WTC11 (cell line): ENCODE measurements at regions not wholly inside any gene's neighbourhood (a gene's known extent, or its start where the extent isn't known, plus 50 kb on each side); places are given as distances from the start of the nearest gene placed in this dataset.

Source experiments
- ATAC-seq: fragments of 200-7000 bp; cut with Tn5 transposase; 2 replicates; pipeline ENCODE4 v1.10.0; 2021; ENCODE audit warnings: mild to moderate bottlenecking, moderate library complexity
- CTCF ChIA-PET: fragments of 300-600 bp; sonication (Branson Sonifier 250); formaldehyde crosslinking; loops from one replicate; lab custom pipeline; 2021; ENCODE audit warnings: antibody characterized with exemption; lab: Charles Lee
- POLR2A ChIA-PET: fragments of 350-600 bp; sonication (Branson Sonifier 250); formaldehyde crosslinking; loops from one replicate; lab custom pipeline; 2021; ENCODE audit warnings: antibody characterized with exemption; lab: Charles Lee
- DNase-seq: peaks from one replicate; pipeline ENCODE4 v3.0.0; 2021; ENCODE audit warnings: low spot score
- H3K27ac Mint-ChIP-seq: 2 replicates; pipeline ENCODE4 v1.8.0; 2021; ENCODE audit warnings: mixed read lengths
- H3K27me3 Mint-ChIP-seq: 2 replicates; pipeline ENCODE4 v1.8.0; 2021; ENCODE audit warnings: low read depth, mild to moderate bottlenecking, moderate library complexity, mixed read lengths
- H3K36me3 Mint-ChIP-seq: 2 replicates; pipeline ENCODE4 v1.8.0; 2021; ENCODE audit warnings: mixed read lengths
- H3K4me1 Mint-ChIP-seq: 2 replicates; pipeline ENCODE4 v1.8.0; 2022; ENCODE audit warnings: mixed read lengths
- H3K4me3 Mint-ChIP-seq: 2 replicates; pipeline ENCODE4 v1.8.0; 2021; ENCODE audit warnings: mild to moderate bottlenecking, moderate library complexity, mixed read lengths
- H3K9me3 Mint-ChIP-seq: 2 replicates; pipeline ENCODE4 v1.8.0; 2021; ENCODE audit warnings: mixed read lengths
- EMX1 ChIP-seq: fragments of 250-450 bp; sonication (Bioruptor Pico); IDR thresholded peaks from 2 replicates; pipeline ENCODE4 v1.8.0; 2021; ENCODE audit warnings: mild to moderate bottlenecking
- HMGA2 ChIP-seq: fragments of 250-450 bp; sonication (Bioruptor Pico); IDR thresholded peaks from 2 replicates; pipeline ENCODE4 v1.4.0; 2021; ENCODE audit warnings: mild to moderate bottlenecking, moderate library complexity
- TEAD4 ChIP-seq: sonication (generic); formaldehyde crosslinking; IDR thresholded peaks from 2 replicates; pipeline ENCODE4 v1.8.0; 2022; ENCODE audit warnings: mild to moderate bottlenecking, missing genetic modification reagents
- ZNF423 ChIP-seq: fragments of 250-450 bp; sonication (Bioruptor Pico); IDR thresholded peaks from 2 replicates; pipeline ENCODE4 v2.1.2; 2022; ENCODE audit warnings: mild to moderate bottlenecking, moderate library complexity
- TF ChIP-seq, protein P1 (sequence below): fragments of 250-450 bp; sonication (Bioruptor Pico); IDR thresholded peaks from 2 replicates; pipeline ENCODE4 v2.1.2; 2022; ENCODE audit warnings: mild to moderate bottlenecking, moderate library complexity
- TF ChIP-seq, protein P2 (sequence below): fragments of 250-450 bp; sonication (Bioruptor Pico); IDR thresholded peaks from 2 replicates; pipeline ENCODE4 v1.9.0; 2021; ENCODE audit warnings: mild to moderate bottlenecking
- TF ChIP-seq, protein P3 (sequence below): fragments of 250-450 bp; sonication (Bioruptor Pico); IDR thresholded peaks from 2 replicates; pipeline ENCODE4 v1.8.0; 2021; ENCODE audit warnings: mild to moderate bottlenecking
- TF ChIP-seq, protein P4 (sequence below): fragments of 250-450 bp; sonication (Bioruptor Pico); IDR thresholded peaks from 2 replicates; pipeline ENCODE4 v1.9.0; 2021; ENCODE audit warnings: moderate library complexity, mild to moderate bottlenecking, inconsistent platforms, borderline replicate concordance
- TF ChIP-seq, protein P5 (sequence below): sonication (generic); formaldehyde crosslinking; IDR thresholded peaks from 2 replicates; pipeline ENCODE4 v1.8.0; 2022; ENCODE audit warnings: mild to moderate bottlenecking, missing genetic modification reagents
- TF ChIP-seq, protein P6 (sequence below): sonication (generic); formaldehyde crosslinking; IDR thresholded peaks from 2 replicates; pipeline ENCODE4 v1.8.1; 2023; ENCODE audit warnings: mild to moderate bottlenecking, missing genetic modification reagents
- TF ChIP-seq, protein P7 (sequence below): fragments of 250-450 bp; sonication (Bioruptor Pico); IDR thresholded peaks from 2 replicates; pipeline ENCODE4 v1.9.0; 2021; ENCODE audit warnings: mild to moderate bottlenecking
- TF ChIP-seq, protein P8 (sequence below): fragments of 250-450 bp; sonication (Bioruptor Pico); conservative IDR thresholded peaks from 2 replicates; pipeline ENCODE4 v1.9.0; 2021; ENCODE audit warnings: mild to moderate bottlenecking
- TF ChIP-seq, protein P9 (sequence below): fragments of 200-600 bp; IDR thresholded peaks from 2 replicates; pipeline ENCODE4 v1.8.0; 2022; ENCODE audit warnings: antibody characterized with exemption

DNA sequence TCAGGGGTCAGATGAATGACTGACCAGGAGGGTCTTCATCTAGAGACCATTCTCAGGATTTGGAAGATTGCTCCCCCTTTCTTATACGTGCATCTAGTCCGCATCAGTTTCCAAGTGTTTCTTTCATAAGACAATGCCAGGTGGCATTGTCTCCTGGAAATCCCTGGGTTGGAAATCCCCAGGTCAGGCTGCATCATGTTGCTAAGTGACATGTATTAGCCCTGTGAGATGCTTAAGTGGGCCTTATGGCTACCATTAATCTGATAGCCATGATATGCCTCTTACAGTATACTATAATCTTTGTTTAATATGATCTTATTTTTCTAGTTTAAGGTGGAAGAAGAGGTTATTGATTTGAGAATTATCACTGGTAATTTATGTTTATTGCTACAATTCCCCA is 92.8 kb downstream of the DIO3 start:
- no peaks in the 10 kb centered on the region for H3K36me3 Mint-ChIP-seq
- ATAC-seq (no peak), DNase-seq (no peak)
- CTCF ChIA-PET, result no interaction called here
- H3K9me3 Mint-ChIP-seq, result peaks cover 12% of the 10 kb centered on the region
- H3K4me3 Mint-ChIP-seq, result no peak overlapping the region
- H3K4me1 Mint-ChIP-seq, result no peaks in the 10 kb centered on the region
- H3K27ac Mint-ChIP-seq, result no peak overlapping the region
- H3K27me3 Mint-ChIP-seq, result peaks cover 34% of the 10 kb centered on the region
- POLR2A ChIA-PET, result no interaction called here
- TF ChIP-seq, protein P1, sequence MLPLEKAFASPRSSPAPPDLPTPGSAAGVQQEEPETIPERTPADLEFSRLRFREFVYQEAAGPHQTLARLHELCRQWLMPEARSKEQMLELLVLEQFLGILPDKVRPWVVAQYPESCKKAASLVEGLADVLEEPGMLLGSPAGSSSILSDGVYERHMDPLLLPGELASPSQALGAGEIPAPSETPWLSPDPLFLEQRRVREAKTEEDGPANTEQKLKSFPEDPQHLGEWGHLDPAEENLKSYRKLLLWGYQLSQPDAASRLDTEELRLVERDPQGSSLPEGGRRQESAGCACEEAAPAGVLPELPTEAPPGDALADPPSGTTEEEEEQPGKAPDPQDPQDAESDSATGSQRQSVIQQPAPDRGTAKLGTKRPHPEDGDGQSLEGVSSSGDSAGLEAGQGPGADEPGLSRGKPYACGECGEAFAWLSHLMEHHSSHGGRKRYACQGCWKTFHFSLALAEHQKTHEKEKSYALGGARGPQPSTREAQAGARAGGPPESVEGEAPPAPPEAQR (CRISPR knock-in tag), result no peak
- TF ChIP-seq, protein P2, sequence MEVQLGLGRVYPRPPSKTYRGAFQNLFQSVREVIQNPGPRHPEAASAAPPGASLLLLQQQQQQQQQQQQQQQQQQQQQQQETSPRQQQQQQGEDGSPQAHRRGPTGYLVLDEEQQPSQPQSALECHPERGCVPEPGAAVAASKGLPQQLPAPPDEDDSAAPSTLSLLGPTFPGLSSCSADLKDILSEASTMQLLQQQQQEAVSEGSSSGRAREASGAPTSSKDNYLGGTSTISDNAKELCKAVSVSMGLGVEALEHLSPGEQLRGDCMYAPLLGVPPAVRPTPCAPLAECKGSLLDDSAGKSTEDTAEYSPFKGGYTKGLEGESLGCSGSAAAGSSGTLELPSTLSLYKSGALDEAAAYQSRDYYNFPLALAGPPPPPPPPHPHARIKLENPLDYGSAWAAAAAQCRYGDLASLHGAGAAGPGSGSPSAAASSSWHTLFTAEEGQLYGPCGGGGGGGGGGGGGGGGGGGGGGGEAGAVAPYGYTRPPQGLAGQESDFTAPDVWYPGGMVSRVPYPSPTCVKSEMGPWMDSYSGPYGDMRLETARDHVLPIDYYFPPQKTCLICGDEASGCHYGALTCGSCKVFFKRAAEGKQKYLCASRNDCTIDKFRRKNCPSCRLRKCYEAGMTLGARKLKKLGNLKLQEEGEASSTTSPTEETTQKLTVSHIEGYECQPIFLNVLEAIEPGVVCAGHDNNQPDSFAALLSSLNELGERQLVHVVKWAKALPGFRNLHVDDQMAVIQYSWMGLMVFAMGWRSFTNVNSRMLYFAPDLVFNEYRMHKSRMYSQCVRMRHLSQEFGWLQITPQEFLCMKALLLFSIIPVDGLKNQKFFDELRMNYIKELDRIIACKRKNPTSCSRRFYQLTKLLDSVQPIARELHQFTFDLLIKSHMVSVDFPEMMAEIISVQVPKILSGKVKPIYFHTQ (CRISPR knock-in tag), result no peak
- TF ChIP-seq, protein P3, sequence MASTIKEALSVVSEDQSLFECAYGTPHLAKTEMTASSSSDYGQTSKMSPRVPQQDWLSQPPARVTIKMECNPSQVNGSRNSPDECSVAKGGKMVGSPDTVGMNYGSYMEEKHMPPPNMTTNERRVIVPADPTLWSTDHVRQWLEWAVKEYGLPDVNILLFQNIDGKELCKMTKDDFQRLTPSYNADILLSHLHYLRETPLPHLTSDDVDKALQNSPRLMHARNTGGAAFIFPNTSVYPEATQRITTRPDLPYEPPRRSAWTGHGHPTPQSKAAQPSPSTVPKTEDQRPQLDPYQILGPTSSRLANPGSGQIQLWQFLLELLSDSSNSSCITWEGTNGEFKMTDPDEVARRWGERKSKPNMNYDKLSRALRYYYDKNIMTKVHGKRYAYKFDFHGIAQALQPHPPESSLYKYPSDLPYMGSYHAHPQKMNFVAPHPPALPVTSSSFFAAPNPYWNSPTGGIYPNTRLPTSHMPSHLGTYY (CRISPR knock-in tag), result no peak
- TF ChIP-seq HMGA2 (CRISPR knock-in tag), result no peak
- TF ChIP-seq, protein P4, sequence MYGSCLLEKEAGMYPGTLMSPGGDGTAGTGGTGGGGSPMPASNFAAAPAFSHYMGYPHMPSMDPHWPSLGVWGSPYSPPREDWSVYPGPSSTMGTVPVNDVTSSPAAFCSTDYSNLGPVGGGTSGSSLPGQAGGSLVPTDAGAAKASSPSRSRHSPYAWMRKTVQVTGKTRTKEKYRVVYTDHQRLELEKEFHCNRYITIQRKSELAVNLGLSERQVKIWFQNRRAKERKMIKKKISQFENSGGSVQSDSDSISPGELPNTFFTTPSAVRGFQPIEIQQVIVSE (CRISPR knock-in tag), result no peak
- TF ChIP-seq, protein P5, sequence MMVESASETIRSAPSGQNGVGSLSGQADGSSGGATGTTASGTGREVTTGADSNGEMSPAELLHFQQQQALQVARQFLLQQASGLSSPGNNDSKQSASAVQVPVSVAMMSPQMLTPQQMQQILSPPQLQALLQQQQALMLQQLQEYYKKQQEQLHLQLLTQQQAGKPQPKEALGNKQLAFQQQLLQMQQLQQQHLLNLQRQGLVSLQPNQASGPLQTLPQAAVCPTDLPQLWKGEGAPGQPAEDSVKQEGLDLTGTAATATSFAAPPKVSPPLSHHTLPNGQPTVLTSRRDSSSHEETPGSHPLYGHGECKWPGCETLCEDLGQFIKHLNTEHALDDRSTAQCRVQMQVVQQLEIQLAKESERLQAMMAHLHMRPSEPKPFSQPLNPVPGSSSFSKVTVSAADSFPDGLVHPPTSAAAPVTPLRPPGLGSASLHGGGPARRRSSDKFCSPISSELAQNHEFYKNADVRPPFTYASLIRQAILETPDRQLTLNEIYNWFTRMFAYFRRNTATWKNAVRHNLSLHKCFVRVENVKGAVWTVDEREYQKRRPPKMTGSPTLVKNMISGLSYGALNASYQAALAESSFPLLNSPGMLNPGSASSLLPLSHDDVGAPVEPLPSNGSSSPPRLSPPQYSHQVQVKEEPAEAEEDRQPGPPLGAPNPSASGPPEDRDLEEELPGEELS (CRISPR knock-in tag), result no peak
- no peak for TF ChIP-seq EMX1
- TF ChIP-seq, protein P6, sequence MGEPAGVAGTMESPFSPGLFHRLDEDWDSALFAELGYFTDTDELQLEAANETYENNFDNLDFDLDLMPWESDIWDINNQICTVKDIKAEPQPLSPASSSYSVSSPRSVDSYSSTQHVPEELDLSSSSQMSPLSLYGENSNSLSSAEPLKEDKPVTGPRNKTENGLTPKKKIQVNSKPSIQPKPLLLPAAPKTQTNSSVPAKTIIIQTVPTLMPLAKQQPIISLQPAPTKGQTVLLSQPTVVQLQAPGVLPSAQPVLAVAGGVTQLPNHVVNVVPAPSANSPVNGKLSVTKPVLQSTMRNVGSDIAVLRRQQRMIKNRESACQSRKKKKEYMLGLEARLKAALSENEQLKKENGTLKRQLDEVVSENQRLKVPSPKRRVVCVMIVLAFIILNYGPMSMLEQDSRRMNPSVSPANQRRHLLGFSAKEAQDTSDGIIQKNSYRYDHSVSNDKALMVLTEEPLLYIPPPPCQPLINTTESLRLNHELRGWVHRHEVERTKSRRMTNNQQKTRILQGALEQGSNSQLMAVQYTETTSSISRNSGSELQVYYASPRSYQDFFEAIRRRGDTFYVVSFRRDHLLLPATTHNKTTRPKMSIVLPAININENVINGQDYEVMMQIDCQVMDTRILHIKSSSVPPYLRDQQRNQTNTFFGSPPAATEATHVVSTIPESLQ (CRISPR knock-in tag), result no peak
- TF ChIP-seq, protein P7, sequence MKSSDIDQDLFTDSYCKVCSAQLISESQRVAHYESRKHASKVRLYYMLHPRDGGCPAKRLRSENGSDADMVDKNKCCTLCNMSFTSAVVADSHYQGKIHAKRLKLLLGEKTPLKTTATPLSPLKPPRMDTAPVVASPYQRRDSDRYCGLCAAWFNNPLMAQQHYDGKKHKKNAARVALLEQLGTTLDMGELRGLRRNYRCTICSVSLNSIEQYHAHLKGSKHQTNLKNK (CRISPR knock-in tag), result no peak
- TF ChIP-seq TEAD4 (CRISPR knock-in tag), result no peak
- TF ChIP-seq, protein P8, sequence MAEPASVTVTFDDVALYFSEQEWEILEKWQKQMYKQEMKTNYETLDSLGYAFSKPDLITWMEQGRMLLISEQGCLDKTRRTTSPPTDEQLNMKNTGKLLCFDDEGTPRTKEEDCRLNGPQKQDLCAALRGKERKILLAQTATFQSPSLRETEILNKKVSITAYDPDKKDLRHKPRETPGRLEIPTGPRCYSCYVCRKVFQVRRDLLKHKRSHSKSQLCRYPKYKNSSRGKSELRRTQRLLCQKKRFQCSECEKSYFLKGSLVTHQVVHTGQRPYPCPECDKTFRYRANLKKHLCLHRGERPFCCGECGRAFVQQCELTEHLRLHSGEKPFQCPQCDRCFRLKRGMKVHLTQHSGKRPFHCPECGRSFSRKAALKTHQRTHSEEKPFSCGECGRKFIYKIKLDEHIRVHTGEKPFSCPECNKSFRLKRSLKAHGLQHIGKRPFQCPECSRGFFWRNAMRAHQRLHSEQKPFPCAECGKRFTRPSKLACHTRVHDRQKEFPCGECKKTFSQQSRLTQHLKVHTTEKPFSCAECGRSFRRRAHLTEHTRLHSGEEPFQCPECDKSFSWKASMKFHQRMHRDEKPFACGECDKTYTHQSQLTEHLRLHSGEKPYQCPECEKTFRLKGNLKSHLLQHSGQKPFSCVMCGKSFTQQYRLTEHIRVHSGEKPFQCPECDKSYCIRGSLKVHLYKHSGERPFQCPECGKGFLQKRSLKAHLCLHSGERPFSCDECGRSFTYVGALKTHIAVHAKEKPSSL (CRISPR knock-in tag), result no peak
- TF ChIP-seq ZNF423, result no peak
- TF ChIP-seq, protein P9, sequence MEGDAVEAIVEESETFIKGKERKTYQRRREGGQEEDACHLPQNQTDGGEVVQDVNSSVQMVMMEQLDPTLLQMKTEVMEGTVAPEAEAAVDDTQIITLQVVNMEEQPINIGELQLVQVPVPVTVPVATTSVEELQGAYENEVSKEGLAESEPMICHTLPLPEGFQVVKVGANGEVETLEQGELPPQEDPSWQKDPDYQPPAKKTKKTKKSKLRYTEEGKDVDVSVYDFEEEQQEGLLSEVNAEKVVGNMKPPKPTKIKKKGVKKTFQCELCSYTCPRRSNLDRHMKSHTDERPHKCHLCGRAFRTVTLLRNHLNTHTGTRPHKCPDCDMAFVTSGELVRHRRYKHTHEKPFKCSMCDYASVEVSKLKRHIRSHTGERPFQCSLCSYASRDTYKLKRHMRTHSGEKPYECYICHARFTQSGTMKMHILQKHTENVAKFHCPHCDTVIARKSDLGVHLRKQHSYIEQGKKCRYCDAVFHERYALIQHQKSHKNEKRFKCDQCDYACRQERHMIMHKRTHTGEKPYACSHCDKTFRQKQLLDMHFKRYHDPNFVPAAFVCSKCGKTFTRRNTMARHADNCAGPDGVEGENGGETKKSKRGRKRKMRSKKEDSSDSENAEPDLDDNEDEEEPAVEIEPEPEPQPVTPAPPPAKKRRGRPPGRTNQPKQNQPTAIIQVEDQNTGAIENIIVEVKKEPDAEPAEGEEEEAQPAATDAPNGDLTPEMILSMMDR, result no peak
- TF ChIP-seq, all 79 proteins: peak for 0
